NB4 (cell line): ENCODE measurements at regions not wholly inside any gene's neighbourhood (a gene's known extent, or its start where the extent isn't known, plus 50 kb on each side); places are given as distances from the start of the nearest gene placed in this dataset.

Experiments used
- POLR2A ChIP-seq: IDR thresholded peaks from 2 replicates; pipeline ENCODE4 v1.6.1; 2011; ENCODE audit warnings: mild to moderate bottlenecking; ENCODE audit not compliant: insufficient read length; ENCODE audit errors: extremely low read depth
- TF ChIP-seq, protein P1 (sequence below): IDR thresholded peaks from one replicate; pipeline ENCODE4 v1.5.1; 2012; ENCODE audit warnings: low read depth, low read length
- TF ChIP-seq, protein P2 (sequence below): IDR thresholded peaks from 2 replicates; pipeline ENCODE4 v1.6.1; 2011; ENCODE audit warnings: low read depth, low read length

DNA sequence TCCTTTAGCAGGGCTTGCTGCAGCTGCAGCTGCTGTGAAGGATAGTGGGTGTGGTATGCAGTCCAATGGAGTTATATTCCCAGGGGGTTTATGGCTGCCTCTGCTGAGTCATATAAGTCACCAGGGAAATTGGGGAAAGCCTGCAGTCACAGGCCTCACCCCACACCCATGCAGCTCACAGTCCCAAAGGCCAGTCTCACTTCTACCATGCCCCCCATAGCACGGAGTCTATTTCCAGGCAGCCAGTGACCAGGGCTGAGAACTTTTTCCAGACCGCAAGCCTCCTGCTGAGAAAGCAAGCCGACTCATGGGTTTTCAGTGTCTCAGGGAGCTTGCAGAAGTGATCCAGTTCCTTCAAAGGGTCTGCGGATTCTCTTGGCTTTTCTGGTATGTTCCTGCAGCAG, 322.4 kb upstream of the CLEC14A start:
- TF ChIP-seq, protein P1, sequence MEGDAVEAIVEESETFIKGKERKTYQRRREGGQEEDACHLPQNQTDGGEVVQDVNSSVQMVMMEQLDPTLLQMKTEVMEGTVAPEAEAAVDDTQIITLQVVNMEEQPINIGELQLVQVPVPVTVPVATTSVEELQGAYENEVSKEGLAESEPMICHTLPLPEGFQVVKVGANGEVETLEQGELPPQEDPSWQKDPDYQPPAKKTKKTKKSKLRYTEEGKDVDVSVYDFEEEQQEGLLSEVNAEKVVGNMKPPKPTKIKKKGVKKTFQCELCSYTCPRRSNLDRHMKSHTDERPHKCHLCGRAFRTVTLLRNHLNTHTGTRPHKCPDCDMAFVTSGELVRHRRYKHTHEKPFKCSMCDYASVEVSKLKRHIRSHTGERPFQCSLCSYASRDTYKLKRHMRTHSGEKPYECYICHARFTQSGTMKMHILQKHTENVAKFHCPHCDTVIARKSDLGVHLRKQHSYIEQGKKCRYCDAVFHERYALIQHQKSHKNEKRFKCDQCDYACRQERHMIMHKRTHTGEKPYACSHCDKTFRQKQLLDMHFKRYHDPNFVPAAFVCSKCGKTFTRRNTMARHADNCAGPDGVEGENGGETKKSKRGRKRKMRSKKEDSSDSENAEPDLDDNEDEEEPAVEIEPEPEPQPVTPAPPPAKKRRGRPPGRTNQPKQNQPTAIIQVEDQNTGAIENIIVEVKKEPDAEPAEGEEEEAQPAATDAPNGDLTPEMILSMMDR = no peak
- no peak for TF ChIP-seq POLR2A
- TF ChIP-seq, protein P2, sequence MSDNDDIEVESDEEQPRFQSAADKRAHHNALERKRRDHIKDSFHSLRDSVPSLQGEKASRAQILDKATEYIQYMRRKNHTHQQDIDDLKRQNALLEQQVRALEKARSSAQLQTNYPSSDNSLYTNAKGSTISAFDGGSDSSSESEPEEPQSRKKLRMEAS = no peak
